Osteoblast (primary cell): ENCODE measurements at regions not wholly inside any gene's neighbourhood (a gene's known extent, or its start where the extent isn't known, plus 50 kb on each side); places are given as distances from the start of the nearest gene placed in this dataset.

Experiments
- DNase-seq: peaks from one replicate; pipeline ENCODE4 v3.0.0; 2011; ENCODE audit warnings: low spot score, mixed read lengths; ENCODE audit not compliant: insufficient read length; ENCODE audit errors: missing footprints
- H2AFZ ChIP-seq: 2 replicates; pipeline ENCODE4 v1.6.0; 2011; ENCODE audit warnings: mild to moderate bottlenecking, low read length
- H3K27ac ChIP-seq: 2 replicates; pipeline ENCODE4 v1.5.1; 2011; ENCODE audit warnings: mild to moderate bottlenecking, low read depth, low read length, moderate library complexity
- H3K27me3 ChIP-seq: 2 replicates; pipeline ENCODE4 v1.6.0; 2012; ENCODE audit warnings: mild to moderate bottlenecking, control low read depth, inconsistent platforms, low read length, moderate library complexity; ENCODE audit not compliant: insufficient read depth
- H3K36me3 ChIP-seq: 2 replicates; pipeline ENCODE4 v1.5.1; 2011; ENCODE audit warnings: mild to moderate bottlenecking, low read length, control low read depth, moderate library complexity; ENCODE audit not compliant: insufficient read depth
- H3K4me1 ChIP-seq: 2 replicates; pipeline ENCODE4 v1.5.1; 2011; ENCODE audit warnings: mild to moderate bottlenecking, low read length, control low read depth, moderate library complexity; ENCODE audit not compliant: insufficient read depth
- H3K4me2 ChIP-seq: 2 replicates; pipeline ENCODE4 v1.6.0; 2011; ENCODE audit warnings: mild to moderate bottlenecking, low read length; ENCODE audit not compliant: insufficient read depth
- H3K4me3 ChIP-seq: fragments of 200-600 bp; sonication (generic); 3 replicates; pipeline ENCODE4 v1.5.1; 2012; ENCODE audit warnings: mild to moderate bottlenecking, low read length, inconsistent platforms; ENCODE audit not compliant: insufficient read depth
- H3K79me2 ChIP-seq: 2 replicates; pipeline ENCODE4 v1.6.0; 2012; ENCODE audit warnings: mild to moderate bottlenecking, low read length, control low read depth, inconsistent platforms; ENCODE audit not compliant: insufficient read depth
- H3K9me3 ChIP-seq: 2 replicates; pipeline ENCODE4 v1.5.1; 2011; ENCODE audit warnings: low read depth, low read length, control low read depth
- H4K20me1 ChIP-seq: 2 replicates; pipeline ENCODE4 v1.6.0; 2012; ENCODE audit warnings: mild to moderate bottlenecking, low read length, control low read depth; ENCODE audit not compliant: insufficient read depth
- CTCF ChIP-seq: IDR thresholded peaks from 2 replicates; pipeline ENCODE4 v1.5.1; 2011; ENCODE audit warnings: mild to moderate bottlenecking, low read depth, low read length, moderate library complexity; ENCODE audit errors: extremely low read depth

GRCh38 chr18:30113454-30113853 lies 929.1 kb downstream of the DSC3 start:
- Histone ChIP-seq H3K79me2 (no peaks in the 10 kb centered on the region), H2AFZ (no peak overlapping the region), H3K9me3 (no peaks in the 10 kb centered on the region), H3K4me3 (no peak overlapping the region), H4K20me1 (no peaks in the 10 kb centered on the region), H3K36me3 (no peaks in the 10 kb centered on the region), H3K27me3 (no peaks in the 10 kb centered on the region), H3K27ac (no peak overlapping the region), H3K4me1 (no peaks in the 10 kb centered on the region), H3K4me2 (no peak overlapping the region)
- TF ChIP-seq CTCF, result no peak
- no peak for DNase-seq

- H3K4me1 ChIP-seq, result no peaks in the 10 kb centered on the region
- no peak for DNase-seq
- no peak overlapping the region for H3K4me2 ChIP-seq
- no peak overlapping the region for H3K27ac ChIP-seq
- no peak overlapping the region for H2AFZ ChIP-seq
- no peaks in the 10 kb centered on the region for H3K9me3 ChIP-seq
- H3K36me3 ChIP-seq, result no peaks in the 10 kb centered on the region
- H4K20me1 ChIP-seq, result no peaks in the 10 kb centered on the region
- no peak for TF ChIP-seq CTCF
- no peaks in the 10 kb centered on the region for H3K79me2 ChIP-seq
- H3K27me3 ChIP-seq, result no peaks in the 10 kb centered on the region
- no peak overlapping the region for H3K4me3 ChIP-seq
Observed at GRCh38 chr18:30106356-30106755, 936.2 kb downstream of the DSC3 start.

DNA sequence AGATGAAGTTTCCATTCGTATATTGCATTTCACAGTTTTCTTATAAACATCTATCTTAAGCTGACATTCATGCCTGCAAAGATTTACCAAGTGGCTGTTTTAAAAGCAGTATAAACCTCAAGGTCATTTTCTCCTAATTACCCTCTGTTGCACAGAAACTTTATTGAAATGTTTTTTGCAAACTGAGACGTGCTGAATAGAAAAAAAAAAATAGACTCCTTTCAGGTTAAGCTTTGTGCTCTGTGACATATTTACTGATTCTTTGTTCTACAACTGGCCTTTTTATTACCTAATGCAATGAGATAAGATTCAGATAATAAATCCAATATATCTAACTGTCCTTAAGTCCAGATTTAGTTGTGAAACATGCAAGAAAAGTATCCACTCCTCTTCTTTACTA lies 938.7 kb downstream of the DSC3 start:
- Histone ChIP-seq H4K20me1 (no peaks in the 10 kb centered on the region), H2AFZ (no peak overlapping the region), H3K4me1 (no peaks in the 10 kb centered on the region), H3K27ac (no peak overlapping the region), H3K9me3 (no peaks in the 10 kb centered on the region), H3K27me3 (no peaks in the 10 kb centered on the region), H3K4me2 (no peak overlapping the region), H3K36me3 (no peaks in the 10 kb centered on the region), H3K4me3 (no peak overlapping the region), H3K79me2 (no peaks in the 10 kb centered on the region)
- TF ChIP-seq CTCF, result no peak
- DNase-seq, result no peak

GRCh38 chr18:30096796-30097195 lies 945.7 kb downstream of the DSC3 start:
- Histone ChIP-seq H4K20me1 (no peaks in the 10 kb centered on the region), H3K27me3 (no peaks in the 10 kb centered on the region), H3K27ac (no peak overlapping the region), H3K4me3 (no peak overlapping the region), H3K9me3 (no peaks in the 10 kb centered on the region), H3K4me1 (no peaks in the 10 kb centered on the region), H3K4me2 (no peak overlapping the region), H3K79me2 (no peaks in the 10 kb centered on the region), H2AFZ (no peak overlapping the region), H3K36me3 (no peaks in the 10 kb centered on the region)
- no peak for DNase-seq
- no peak for TF ChIP-seq CTCF
